ENCODE measurements at regions not wholly inside any gene's neighbourhood (a gene's known extent, or its start where the extent isn't known, plus 50 kb on each side); places are given as distances from the start of the nearest gene placed in this dataset.

DNA sequence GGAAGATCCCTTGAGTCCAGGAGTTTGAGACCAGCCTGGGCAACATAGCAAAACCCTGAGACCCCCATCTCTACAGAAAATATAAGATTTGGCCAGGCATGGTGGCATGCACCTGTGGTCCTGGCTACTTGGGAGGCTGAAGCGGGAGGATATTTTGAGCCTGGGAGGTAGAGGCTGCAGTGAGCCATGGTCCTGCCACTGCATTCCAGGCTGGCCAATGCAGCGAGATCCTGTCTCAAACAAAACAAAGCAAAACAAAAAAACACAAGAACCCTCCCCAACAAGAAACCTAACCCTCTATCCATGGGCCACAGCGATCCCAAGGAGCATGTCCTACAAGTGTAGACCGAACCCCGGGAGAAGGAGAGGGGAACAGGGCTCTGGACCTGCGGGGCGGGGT lies 133.3 kb downstream of the MGAT5B start:
- no peak for DNase-seq

- no peak for DNase-seq
Observed at GRCh38 chr17:77002103-77003045, 134.2 kb downstream of the MGAT5B start.

DNA sequence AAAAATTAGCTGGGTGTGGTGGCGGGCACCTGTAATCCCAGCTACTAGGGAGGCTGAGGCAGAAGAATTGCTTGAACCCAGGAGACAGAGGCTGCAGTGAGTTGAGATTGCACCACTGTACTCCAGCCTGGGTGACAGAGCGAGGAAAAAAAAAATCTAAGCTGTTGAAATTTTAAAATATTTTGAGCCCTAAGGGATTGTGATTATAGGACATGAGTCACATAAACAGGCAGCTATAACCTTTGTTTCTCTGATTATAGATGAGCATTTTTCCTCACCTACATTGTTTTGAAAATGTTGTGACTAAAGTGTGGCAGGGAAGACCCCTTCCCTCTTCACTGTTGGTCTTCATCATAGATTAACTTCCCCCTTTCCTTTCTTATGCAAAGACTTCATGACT lies 135.5 kb downstream of the MGAT5B start:
- no peak for DNase-seq

GRCh38 chr17:77006971-77007649 lies 133.7 kb upstream of the SEC14L1 start:
- no peak for DNase-seq

DNA sequence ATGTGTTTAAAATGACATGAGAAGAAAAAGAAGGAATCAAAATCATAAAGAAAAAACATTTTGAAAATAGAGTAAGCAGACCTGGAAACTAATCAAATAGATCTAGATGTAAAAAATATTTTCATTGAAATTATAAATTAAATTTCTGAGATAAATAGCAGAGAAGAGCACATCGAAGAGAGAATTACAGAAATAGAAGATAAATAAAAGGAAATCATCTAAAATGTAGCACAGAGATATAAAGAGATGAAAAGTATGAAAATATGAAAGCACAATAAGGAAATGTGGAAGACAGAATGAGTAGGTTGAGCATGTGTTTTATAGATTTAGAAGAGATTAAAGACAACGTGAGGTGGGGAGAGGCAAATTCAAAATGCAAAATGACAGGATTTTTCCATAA lies 130.9 kb upstream of the SEC14L1 start:
- no peak for DNase-seq

DNA sequence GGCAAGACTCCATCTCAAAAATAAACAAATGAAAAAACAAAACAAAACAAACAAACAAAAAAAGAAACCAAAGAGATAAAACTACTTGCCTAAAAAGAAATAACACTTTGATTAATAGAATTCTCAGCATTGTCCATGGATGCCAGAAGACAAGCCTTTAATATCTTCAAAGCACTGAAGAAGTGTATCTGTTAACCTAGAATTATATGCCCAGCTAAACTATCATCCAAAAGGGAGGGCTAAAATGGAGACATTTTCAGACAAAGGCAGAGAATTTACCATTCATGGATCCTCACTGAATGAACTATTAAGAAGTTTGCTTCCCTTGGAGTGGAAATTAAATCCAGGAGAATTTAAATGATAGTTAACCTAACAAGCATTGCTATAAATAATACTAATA lies 130.1 kb upstream of the SEC14L1 start:
- DNase-seq = no peak

DNA sequence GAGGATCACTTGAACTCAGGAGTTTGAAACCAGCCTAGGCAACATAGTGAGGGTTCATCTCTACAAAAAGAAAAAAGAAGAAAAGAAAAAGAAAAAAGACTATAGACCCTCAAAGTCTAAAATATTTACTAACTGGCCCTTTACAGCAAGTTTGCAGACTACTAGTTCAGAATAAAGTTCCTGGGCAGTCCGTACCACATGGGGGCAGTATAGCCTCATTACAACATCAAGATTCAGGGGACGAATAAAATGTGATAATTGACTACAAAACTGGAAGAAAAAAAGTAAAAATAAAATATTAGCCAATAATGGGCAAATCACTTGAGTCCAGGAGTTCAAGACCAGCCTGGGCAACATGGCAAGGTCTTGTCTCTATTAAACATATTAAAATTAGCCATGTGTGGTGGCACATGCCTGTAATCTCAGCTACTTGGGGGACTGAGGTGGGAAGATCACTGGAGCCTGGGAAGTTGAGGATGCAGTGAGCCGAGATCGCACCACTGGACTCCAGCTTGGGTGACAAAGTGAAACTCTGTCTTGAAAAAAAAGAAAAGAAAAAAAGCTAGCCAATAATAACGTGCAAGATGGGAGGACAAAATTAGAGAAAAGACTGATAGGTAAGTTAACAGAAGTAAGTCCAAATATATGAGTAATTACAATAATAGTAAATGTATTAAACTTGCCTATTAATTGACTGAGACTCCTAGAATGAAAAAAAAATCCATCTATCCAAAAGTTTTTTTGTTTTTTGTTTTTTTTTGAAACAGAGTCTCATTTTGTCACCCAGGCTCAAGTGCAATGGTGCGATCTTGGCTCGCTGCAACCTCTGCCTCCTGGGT lies 129.4 kb upstream of the SEC14L1 start:
- DNase-seq = peak; percentile 57

DNA sequence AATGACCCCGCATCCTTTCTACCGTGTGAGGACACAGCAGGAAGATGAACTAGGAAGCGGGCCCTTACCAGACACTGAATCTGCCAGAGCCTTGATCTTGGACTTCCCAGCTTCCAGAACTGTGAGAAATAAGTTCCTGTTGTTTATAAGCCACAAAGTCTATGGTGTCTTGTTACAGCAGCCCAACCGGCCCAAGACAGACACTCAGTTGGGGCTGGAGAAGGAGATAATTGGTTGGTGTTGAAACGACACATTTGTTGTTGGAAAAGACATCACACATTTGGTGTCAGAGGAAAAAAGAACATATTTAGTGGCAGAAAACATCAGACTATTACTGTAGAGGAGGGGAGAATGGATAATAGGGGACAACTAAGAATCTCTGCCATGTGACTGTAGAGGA lies 122.3 kb upstream of the SEC14L1 start:
- DNase-seq = no peak

- no peak for DNase-seq
Observed at GRCh38 chr17:77019893-77020379, 120.8 kb upstream of the SEC14L1 start.

- DNase-seq = no peak
Observed at GRCh38 chr17:77020973-77021372, 119.8 kb upstream of the SEC14L1 start.

DNA sequence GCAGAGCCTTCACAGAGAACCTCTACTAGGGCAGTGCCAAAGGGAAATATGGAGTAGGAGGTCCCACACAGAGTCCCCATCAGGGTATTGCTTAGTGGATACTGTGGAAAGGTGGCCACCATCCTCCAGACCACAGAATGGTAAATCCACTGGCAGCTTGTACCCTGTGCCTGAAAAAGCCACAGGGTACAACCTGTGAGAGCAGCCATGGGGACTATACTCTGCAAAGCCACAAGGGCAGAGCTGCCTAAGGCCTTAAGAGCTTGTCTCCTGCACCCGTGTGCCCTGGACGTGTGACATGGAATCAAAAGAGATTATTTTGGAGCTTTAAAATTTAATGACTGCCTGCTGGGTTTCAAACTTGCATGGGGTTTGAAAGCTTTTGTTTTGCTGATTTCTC lies 118.0 kb upstream of the SEC14L1 start:
- DNase-seq = no peak

GRCh38 chr17:77025781-77026180 lies 115.0 kb upstream of the SEC14L1 start:
- no peak for DNase-seq

- DNase-seq = no peak
Observed at GRCh38 chr17:77027271-77027889, 113.4 kb upstream of the SEC14L1 start.

DNA sequence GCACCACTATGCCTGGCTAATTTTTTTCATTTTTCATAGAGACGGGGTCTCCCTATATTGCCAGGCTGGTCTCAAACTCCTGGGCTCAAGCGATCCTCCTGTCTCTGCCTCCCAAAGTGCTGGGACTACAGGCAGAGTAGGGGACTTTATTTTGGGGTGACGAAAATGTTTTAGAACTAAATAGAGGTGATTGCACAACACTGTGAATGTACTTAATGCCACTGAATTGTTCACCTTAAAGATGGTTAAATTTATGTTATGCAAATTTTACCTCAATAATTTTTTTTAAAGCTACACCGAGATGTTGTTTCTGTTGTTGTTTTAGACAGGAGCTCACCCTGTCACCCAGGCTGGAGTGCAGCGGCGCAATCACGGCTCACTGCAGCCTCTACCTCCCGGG lies 111.9 kb upstream of the SEC14L1 start:
- no peak for DNase-seq

- DNase-seq = no peak
Observed at GRCh38 chr17:77032929-77033328, 107.8 kb upstream of the SEC14L1 start.

DNA sequence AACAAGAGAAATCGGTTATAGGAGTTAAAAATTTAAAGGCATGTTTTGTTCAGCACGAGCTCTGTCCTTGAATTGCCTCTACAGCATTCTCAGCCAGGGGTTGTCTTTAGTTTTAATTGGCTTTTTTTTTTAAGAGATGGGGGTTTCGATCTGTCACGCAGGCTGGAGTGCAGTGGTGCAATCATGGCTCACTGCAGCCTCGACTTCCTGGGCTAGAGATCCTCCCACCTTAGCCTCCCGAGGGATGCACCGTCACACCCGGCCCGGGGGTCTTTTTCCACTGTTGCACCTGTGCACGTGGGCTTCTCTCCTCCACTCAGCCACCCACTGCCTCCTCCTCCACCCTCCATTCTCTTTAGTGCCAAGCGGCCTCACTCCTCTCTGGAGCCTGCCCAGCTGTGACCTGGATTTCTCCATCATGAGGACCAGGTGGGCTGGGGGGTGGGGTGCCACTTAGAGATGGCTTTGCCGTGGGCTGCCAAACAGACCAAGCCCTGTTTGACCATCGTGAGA lies 106.8 kb upstream of the SEC14L1 start:
- DNase-seq = no peak

- no peak for DNase-seq
Observed at GRCh38 chr17:77034677-77035424, 105.9 kb upstream of the SEC14L1 start.

- DNase-seq = no peak
Observed at GRCh38 chr17:77035526-77035925, 105.2 kb upstream of the SEC14L1 start.

GRCh38 chr17:77036136-77036840 lies 104.5 kb upstream of the SEC14L1 start:
- DNase-seq = no peak

- no peak for DNase-seq
Observed at GRCh38 chr17:77036841-77037381, 103.9 kb upstream of the SEC14L1 start.

GRCh38 chr17:77037943-77038342 lies 102.8 kb upstream of the SEC14L1 start:
- no peak for DNase-seq

Measured in CD4-positive, alpha-beta T cell treated with Interleukin-17A for 1 hour (primary cell).